ENCODE measurements at regions not wholly inside any gene's neighbourhood (a gene's known extent, or its start where the extent isn't known, plus 50 kb on each side); places are given as distances from the start of the nearest gene placed in this dataset.

DNA sequence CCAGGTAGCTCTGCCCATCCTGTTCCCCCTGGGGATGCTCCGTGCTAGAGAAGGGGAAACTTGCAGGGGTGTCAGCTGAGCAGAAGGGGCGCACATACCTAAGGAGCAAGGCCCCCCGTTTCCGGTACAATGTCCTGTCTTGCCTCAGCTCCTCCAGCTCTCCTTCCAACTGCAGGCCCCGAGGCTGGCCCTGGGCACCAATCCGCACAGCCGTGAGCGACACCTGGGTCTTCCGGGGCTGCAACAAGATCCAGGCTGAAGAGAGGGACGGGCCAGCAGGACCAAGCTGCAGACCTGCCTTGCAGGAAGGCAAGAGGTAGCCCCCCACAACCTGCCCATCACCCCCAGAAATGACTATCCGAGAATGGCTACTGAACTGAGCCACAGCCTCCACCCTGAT, 102.6 kb downstream of the RMI2 start:
- DNase-seq: no peak
- Histone ChIP-seq H3K4me3 (ENCODE audit: low read length in 2 of 2) (no peak overlapping the region), H3K9me3 (ENCODE audit: control insufficient read depth in 1 of 2, low read length in 2 of 2) (no peaks in the 10 kb centered on the region), H3K36me3 (ENCODE audit: insufficient read depth, low read length) (no peaks in the 10 kb centered on the region), H3K27ac (ENCODE audit: low read depth, low read length) (no peak overlapping the region), H3K27me3 (ENCODE audit: insufficient read depth, low read length) (no peaks in the 10 kb centered on the region), H3K4me1 (ENCODE audit: insufficient read depth, low read length) (no peaks in the 10 kb centered on the region)
- H3K27me3 Mint-ChIP-seq: no peaks in the 10 kb centered on the region
- POLR2A ChIA-PET (ENCODE audit: partially characterized antibody): no interaction called here
- H3K36me3 Mint-ChIP-seq: no peaks in the 10 kb centered on the region
- CTCF ChIA-PET (ENCODE audit: partially characterized antibody): no interaction called here
- intact Hi-C loops (cut with micrococcal nuclease): no loop called here
- H3K27ac Mint-ChIP-seq: no peak overlapping the region
- H3K9me3 Mint-ChIP-seq: no peaks in the 10 kb centered on the region
- H3K4me1 Mint-ChIP-seq: no peaks in the 10 kb centered on the region
- no peak overlapping the region for H3K4me3 Mint-ChIP-seq

DNA sequence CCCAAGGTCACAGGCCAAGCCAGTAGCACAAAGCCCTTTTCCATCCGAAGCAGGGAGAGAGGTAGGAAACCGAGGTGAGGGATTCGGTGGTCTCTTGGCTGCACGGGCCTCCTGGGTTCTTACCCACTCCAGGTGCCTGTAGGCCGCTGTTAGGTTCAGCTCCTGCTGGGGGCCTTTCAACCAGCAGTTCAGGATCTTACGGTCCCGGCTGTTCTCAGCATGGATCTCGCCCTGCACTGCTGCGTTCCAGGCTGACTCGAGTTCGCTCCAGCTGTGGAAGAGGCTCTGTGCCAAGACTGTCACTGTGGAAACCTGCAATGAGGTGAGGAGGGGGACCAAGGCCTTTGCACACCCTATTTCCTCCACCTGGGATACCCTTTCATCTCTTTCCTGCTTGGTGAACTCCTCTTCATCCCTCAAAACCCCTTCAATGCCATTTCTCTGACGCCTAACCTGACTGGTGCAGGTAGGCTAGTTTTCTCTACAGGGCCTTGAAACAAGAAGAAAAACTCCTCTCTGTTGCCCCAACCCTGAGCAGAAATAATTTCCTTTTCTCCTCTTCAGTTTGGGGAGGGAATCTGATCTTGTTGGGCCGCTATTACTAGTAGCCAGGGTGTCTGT, 103.6 kb downstream of the RMI2 start:
- POLR2A ChIA-PET (ENCODE audit: partially characterized antibody): no interaction called here
- Mint-ChIP-seq H3K36me3 (no peaks in the 10 kb centered on the region), H3K27ac (no peak overlapping the region), H3K9me3 (no peaks in the 10 kb centered on the region), H3K4me3 (no peak overlapping the region), H3K4me1 (no peaks in the 10 kb centered on the region), H3K27me3 (no peaks in the 10 kb centered on the region)
- CTCF ChIA-PET (ENCODE audit: partially characterized antibody): no interaction called here
- H3K4me3 ChIP-seq (ENCODE audit: low read length in 2 of 2): no peak overlapping the region
- no peaks in the 10 kb centered on the region for H3K36me3 ChIP-seq (ENCODE audit: insufficient read depth, low read length)
- intact Hi-C loops (cut with micrococcal nuclease): no loop called here
- H3K4me1 ChIP-seq (ENCODE audit: insufficient read depth, low read length): no peaks in the 10 kb centered on the region
- no peak overlapping the region for H3K27ac ChIP-seq (ENCODE audit: low read depth, low read length)
- no peak for DNase-seq
- H3K9me3 ChIP-seq (ENCODE audit: control insufficient read depth in 1 of 2, low read length in 2 of 2): no peaks in the 10 kb centered on the region
- H3K27me3 ChIP-seq (ENCODE audit: insufficient read depth, low read length): no peaks in the 10 kb centered on the region

DNA sequence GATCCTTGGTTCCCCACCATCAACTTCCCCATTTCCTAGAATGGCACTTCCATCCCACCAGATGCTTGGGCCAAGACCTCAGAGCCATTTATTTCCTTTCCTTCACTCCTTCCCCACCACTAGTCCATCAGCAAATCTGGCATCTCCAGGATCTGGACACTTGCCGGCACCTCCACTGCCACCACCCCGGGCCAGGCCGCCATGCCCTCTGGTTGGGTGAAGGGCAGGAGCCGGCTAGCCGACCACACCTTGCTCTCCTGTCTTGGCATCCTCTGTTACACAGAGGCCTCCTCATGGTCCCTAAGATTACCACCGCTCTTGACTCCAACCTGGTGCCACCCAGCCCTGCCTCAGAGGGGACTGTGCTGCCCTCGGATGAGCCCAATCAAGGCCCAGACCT, 104.5 kb downstream of the RMI2 start:
- Mint-ChIP-seq H3K27me3 (no peaks in the 10 kb centered on the region), H3K36me3 (peaks cover 2 to 6% of the 10 kb centered on the region in 2 donors), H3K9me3 (peaks cover 0 to 2% (median 0%) of the 10 kb centered on the region in 8 donors), H3K27ac (no peak overlapping the region), H3K4me3 (no peak overlapping the region), H3K4me1 (no peaks in the 10 kb centered on the region)
- CTCF ChIA-PET (ENCODE audit: partially characterized antibody): no interaction called here
- POLR2A ChIA-PET (ENCODE audit: partially characterized antibody): no interaction called here
- intact Hi-C loops (cut with micrococcal nuclease): no loop called here
- no peaks in the 10 kb centered on the region for H3K36me3 ChIP-seq (ENCODE audit: insufficient read depth, low read length)
- no peaks in the 10 kb centered on the region for H3K9me3 ChIP-seq (ENCODE audit: control insufficient read depth in 1 of 2, low read length in 2 of 2)
- H3K4me1 ChIP-seq (ENCODE audit: insufficient read depth, low read length): no peaks in the 10 kb centered on the region
- H3K27ac ChIP-seq (ENCODE audit: low read depth, low read length): no peak overlapping the region
- H3K27me3 ChIP-seq (ENCODE audit: insufficient read depth, low read length): no peaks in the 10 kb centered on the region
- DNase-seq: no peak
- H3K4me3 ChIP-seq (ENCODE audit: low read length in 2 of 2): no peak overlapping the region

DNA sequence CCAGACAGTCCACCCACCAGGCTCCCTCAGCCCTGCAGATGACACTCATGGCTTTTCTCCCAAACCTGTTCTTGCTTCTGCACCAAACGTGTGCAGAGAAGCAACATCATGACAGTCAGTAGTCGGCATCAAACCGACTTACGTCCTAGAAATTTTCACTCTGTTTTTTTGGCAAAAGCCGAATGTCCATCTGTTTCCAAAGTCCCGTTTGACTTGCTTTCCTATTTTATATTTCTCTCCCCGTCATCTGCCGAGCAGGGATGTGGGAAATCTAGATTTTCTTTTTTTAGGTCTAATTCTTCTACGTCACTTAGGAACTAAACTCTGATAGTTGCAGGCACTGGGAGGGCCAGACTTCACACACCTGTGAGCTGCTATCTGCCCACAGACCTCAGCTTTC, 104.9 kb downstream of the RMI2 start:
- Histone ChIP-seq H3K36me3 (ENCODE audit: insufficient read depth, low read length) (no peaks in the 10 kb centered on the region), H3K4me1 (ENCODE audit: insufficient read depth, low read length) (no peaks in the 10 kb centered on the region), H3K4me3 (ENCODE audit: low read length in 2 of 2) (no peak overlapping the region), H3K27ac (ENCODE audit: low read depth, low read length) (no peak overlapping the region), H3K27me3 (ENCODE audit: insufficient read depth, low read length) (no peaks in the 10 kb centered on the region), H3K9me3 (ENCODE audit: control insufficient read depth in 1 of 2, low read length in 2 of 2) (no peaks in the 10 kb centered on the region)
- Mint-ChIP-seq H3K4me1 (no peaks in the 10 kb centered on the region), H3K4me3 (no peak overlapping the region), H3K9me3 (peaks cover 0 to 2% (median 0%) of the 10 kb centered on the region in 8 donors), H3K27ac (no peak overlapping the region), H3K36me3 (peaks cover 2 to 7% of the 10 kb centered on the region in 2 donors), H3K27me3 (no peaks in the 10 kb centered on the region)
- ChIA-PET POLR2A (ENCODE audit: partially characterized antibody) (no interaction called here), CTCF (ENCODE audit: partially characterized antibody) (no interaction called here)
- intact Hi-C loops (cut with micrococcal nuclease): no loop called here
- DNase-seq: no peak

DNA sequence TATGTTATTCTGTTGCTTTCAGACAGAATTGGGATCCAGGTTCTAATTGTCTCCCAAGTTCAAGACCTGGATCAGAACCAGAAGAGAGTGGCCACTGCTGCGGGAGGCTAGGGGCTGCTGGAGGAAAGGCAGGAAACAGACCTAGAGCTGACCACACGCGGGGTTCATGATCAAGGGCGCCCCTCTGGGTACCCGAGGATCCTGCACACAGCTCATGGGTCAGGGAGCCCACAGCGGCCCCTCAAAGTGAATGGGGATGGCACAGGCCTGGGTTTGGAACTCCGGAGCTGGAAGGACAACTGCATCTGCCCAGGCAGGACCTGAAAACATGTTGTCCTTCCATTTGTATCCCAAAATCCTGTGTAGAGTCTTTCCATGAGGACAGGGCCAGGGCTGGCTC, 107.0 kb downstream of the RMI2 start:
- H3K27ac ChIP-seq (ENCODE audit: low read depth, low read length): no peak overlapping the region
- Mint-ChIP-seq H3K4me1 (no peaks in the 10 kb centered on the region), H3K4me3 (no peak overlapping the region), H3K27me3 (no peaks in the 10 kb centered on the region), H3K36me3 (peaks cover 2 to 7% of the 10 kb centered on the region in 2 donors), H3K9me3 (peaks cover 0 to 2% (median 0%) of the 10 kb centered on the region in 8 donors), H3K27ac (no peak overlapping the region)
- no peaks in the 10 kb centered on the region for H3K36me3 ChIP-seq (ENCODE audit: insufficient read depth, low read length)
- DNase-seq: no peak
- no peak overlapping the region for H3K4me3 ChIP-seq (ENCODE audit: low read length in 2 of 2)
- ChIA-PET CTCF (ENCODE audit: partially characterized antibody) (no interaction called here), POLR2A (ENCODE audit: partially characterized antibody) (no interaction called here)
- intact Hi-C loops (cut with micrococcal nuclease): no loop called here
- H3K27me3 ChIP-seq (ENCODE audit: insufficient read depth, low read length): no peaks in the 10 kb centered on the region
- no peaks in the 10 kb centered on the region for H3K4me1 ChIP-seq (ENCODE audit: insufficient read depth, low read length)
- no peaks in the 10 kb centered on the region for H3K9me3 ChIP-seq (ENCODE audit: control insufficient read depth in 1 of 2, low read length in 2 of 2)

DNA sequence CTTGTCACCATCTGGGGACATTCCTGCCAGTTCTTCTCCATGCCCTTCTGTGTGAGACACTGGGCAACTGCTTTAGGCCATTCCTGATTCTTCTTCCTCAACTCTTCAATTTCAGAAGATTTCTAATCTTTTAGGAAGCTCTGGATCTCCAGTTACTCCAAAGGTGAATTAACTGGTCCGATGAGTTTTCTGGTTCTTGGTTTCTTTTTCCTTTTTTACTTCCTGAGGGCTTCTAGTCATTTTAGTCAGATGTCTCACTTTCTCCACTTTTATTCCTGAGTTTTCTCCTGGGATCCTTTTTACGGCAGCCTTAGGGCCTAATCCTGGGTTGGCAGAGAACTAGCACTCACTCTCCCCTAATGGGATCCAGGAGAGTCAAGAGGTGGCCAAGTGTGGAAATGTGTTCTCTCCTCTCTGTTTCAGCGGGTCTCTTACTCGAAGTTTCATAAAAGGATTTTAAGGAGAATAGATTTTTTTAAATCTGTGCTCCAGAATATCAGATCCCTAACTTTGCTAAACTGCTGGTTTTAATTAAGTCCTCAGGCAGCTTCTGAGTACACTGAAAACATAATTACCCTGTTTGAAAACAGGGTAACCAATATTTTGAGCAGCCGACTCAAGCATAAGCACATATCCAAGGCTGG, 107.6 kb downstream of the RMI2 start:
- CTCF ChIA-PET (ENCODE audit: partially characterized antibody): no interaction called here
- no peak overlapping the region for H3K27ac Mint-ChIP-seq
- intact Hi-C loops (cut with micrococcal nuclease): no loop called here

DNA sequence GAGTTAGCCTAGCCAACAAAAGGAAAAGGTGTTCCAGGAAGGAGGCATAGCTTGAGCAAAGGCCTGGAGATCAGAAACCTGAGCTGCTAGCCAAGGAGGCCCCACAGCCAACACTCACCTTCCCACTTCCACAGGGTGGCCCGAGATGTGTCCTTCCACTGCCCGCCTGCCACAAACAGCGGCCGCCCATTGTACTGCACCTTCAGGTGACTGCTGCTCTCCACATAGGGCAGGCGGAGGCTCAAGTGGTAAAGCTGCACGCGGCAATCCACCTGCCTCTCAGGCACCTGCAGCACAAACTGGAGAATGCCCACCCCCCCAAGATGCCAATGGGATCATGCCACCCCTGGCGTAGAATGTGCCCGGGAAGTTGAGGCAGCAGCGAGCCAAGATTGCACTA, 111.5 kb downstream of the RMI2 start:
- CTCF ChIA-PET (ENCODE audit: partially characterized antibody): no interaction called here
- intact Hi-C loops (cut with micrococcal nuclease): no loop called here
- Histone ChIP-seq H3K27ac (ENCODE audit: low read depth, low read length) (no peak overlapping the region), H3K9me3 (ENCODE audit: control insufficient read depth in 1 of 2, low read length in 2 of 2) (no peaks in the 10 kb centered on the region), H3K36me3 (ENCODE audit: insufficient read depth, low read length) (no peaks in the 10 kb centered on the region), H3K4me1 (ENCODE audit: insufficient read depth, low read length) (no peaks in the 10 kb centered on the region), H3K27me3 (ENCODE audit: insufficient read depth, low read length) (no peaks in the 10 kb centered on the region), H3K4me3 (ENCODE audit: low read length in 2 of 2) (no peak overlapping the region)
- Mint-ChIP-seq H3K4me3 (no peak overlapping the region), H3K4me1 (peaks cover 0 to 2% (median 0%) of the 10 kb centered on the region in 4 donors), H3K27ac (peak overlapping the region in 1 of 7 donors; percentile 43), H3K36me3 (peaks cover 2 to 7% of the 10 kb centered on the region in 2 donors), H3K9me3 (peaks cover 0 to 2% (median 0%) of the 10 kb centered on the region in 8 donors), H3K27me3 (no peaks in the 10 kb centered on the region)
- DNase-seq: no peak
- POLR2A ChIA-PET (ENCODE audit: partially characterized antibody): no interaction called here

More for the DNA sequence above, 107.6 kb downstream of the RMI2 start:
- no peak overlapping the region for H3K4me3 Mint-ChIP-seq
- no peaks in the 10 kb centered on the region for H3K36me3 ChIP-seq (ENCODE audit: insufficient read depth, low read length)
- no peaks in the 10 kb centered on the region for H3K9me3 ChIP-seq (ENCODE audit: control insufficient read depth in 1 of 2, low read length in 2 of 2)
- no peak overlapping the region for H3K27ac ChIP-seq (ENCODE audit: low read depth, low read length)
- no peaks in the 10 kb centered on the region for H3K4me1 ChIP-seq (ENCODE audit: insufficient read depth, low read length)
- no peaks in the 10 kb centered on the region for H3K27me3 ChIP-seq (ENCODE audit: insufficient read depth, low read length)
- no peak for DNase-seq
- no peaks in the 10 kb centered on the region for H3K27me3 Mint-ChIP-seq
- H3K9me3 Mint-ChIP-seq: peaks cover 0 to 2% (median 0%) of the 10 kb centered on the region in 8 donors
- peaks cover 0 to 2% (median 0%) of the 10 kb centered on the region in 4 donors for H3K4me1 Mint-ChIP-seq
- POLR2A ChIA-PET (ENCODE audit: partially characterized antibody): no interaction called here
- peaks cover 2 to 7% of the 10 kb centered on the region in 2 donors for H3K36me3 Mint-ChIP-seq
- H3K4me3 ChIP-seq (ENCODE audit: low read length in 2 of 2): no peak overlapping the region

Data from CD4-positive, alpha-beta memory T cell (primary cell).